ENCODE measurements at regions not wholly inside any gene's neighbourhood (a gene's known extent, or its start where the extent isn't known, plus 50 kb on each side); places are given as distances from the start of the nearest gene placed in this dataset.
"Not testable (repeated sequence)": the region's sequence is repeated elsewhere in the genome, so short reads cannot be mapped to it uniquely, and the experiment has no call there.

GRCh38 chr1:233750139-233750538, 136.2 kb downstream of the KCNK1 start:
- H3K9me3 ChIP-seq: no peaks in the 10 kb centered on the region
- no peaks in the 10 kb centered on the region for H3K27me3 ChIP-seq (replicated peaks; ENCODE audit: insufficient read depth)
- H3K27ac ChIP-seq: no peak overlapping the region
- ATAC-seq (ENCODE audit: insufficient number of reproducible peaks, low FRiP score, low read depth): no peak
- no peak for TF ChIP-seq CTCF (IDR thresholded peaks at IDR 0.05)
- no peaks in the 10 kb centered on the region for H3K4me1 ChIP-seq (ENCODE audit: control insufficient read depth in 1 of 2, low read depth in 2 of 2)
- no peaks in the 10 kb centered on the region for H3K36me3 ChIP-seq
- no peak overlapping the region for H3K4me3 ChIP-seq
- no peak for DNase-seq (ENCODE audit: low spot score)

GRCh38 chr1:233759665-233760064, 144.8 kb upstream of the SLC35F3 start:
- ATAC-seq (ENCODE audit: insufficient number of reproducible peaks, low FRiP score, low read depth): no peak
- no peaks in the 10 kb centered on the region for H3K9me3 ChIP-seq
- no peak overlapping the region for H3K4me3 ChIP-seq
- TF ChIP-seq CTCF (IDR thresholded peaks at IDR 0.05): no peak
- no peaks in the 10 kb centered on the region for H3K4me1 ChIP-seq (ENCODE audit: control insufficient read depth in 1 of 2, low read depth in 2 of 2)
- H3K27me3 ChIP-seq (replicated peaks; ENCODE audit: insufficient read depth): no peaks in the 10 kb centered on the region
- no peaks in the 10 kb centered on the region for H3K36me3 ChIP-seq
- H3K27ac ChIP-seq: no peak overlapping the region
- no peak for DNase-seq (ENCODE audit: low spot score)

GRCh38 chr1:233764304-233764703, 140.2 kb upstream of the SLC35F3 start:
- not testable (repeated sequence) for H3K27ac ChIP-seq; ATAC-seq (ENCODE audit: insufficient number of reproducible peaks, low FRiP score, low read depth); H3K36me3 ChIP-seq; H3K27me3 ChIP-seq (replicated peaks; ENCODE audit: insufficient read depth); DNase-seq (ENCODE audit: low spot score); H3K9me3 ChIP-seq; H3K4me1 ChIP-seq (ENCODE audit: control insufficient read depth in 1 of 2, low read depth in 2 of 2); H3K4me3 ChIP-seq

- Histone ChIP-seq H3K36me3 (no peaks in the 10 kb centered on the region), H3K4me3 (no peak overlapping the region), H3K9me3 (peaks cover 8% of the 10 kb centered on the region), H3K27ac (no peak overlapping the region), H3K4me1 (ENCODE audit: control insufficient read depth in 1 of 2, low read depth in 2 of 2) (no peaks in the 10 kb centered on the region), H3K27me3 (replicated peaks; ENCODE audit: insufficient read depth) (no peaks in the 10 kb centered on the region)
- no peak for TF ChIP-seq CTCF (IDR thresholded peaks at IDR 0.05)
- ATAC-seq (ENCODE audit: insufficient number of reproducible peaks, low FRiP score, low read depth) (no peak), DNase-seq (ENCODE audit: low spot score) (no peak)
Observed at GRCh38 chr1:233777566-233777965, 126.9 kb upstream of the SLC35F3 start.

- Histone ChIP-seq H3K4me1 (ENCODE audit: control insufficient read depth in 1 of 2, low read depth in 2 of 2) (no peaks in the 10 kb centered on the region), H3K36me3 (no peaks in the 10 kb centered on the region), H3K27me3 (replicated peaks; ENCODE audit: insufficient read depth) (no peaks in the 10 kb centered on the region), H3K9me3 (peaks cover 8% of the 10 kb centered on the region), H3K27ac (no peak overlapping the region), H3K4me3 (no peak overlapping the region)
- ATAC-seq (ENCODE audit: insufficient number of reproducible peaks, low FRiP score, low read depth) (no peak), DNase-seq (ENCODE audit: low spot score) (no peak)
- TF ChIP-seq CTCF (IDR thresholded peaks at IDR 0.05): no peak
Observed at GRCh38 chr1:233780049-233780448, 124.4 kb upstream of the SLC35F3 start.

GRCh38 chr1:233782937-233783586, 121.4 kb upstream of the SLC35F3 start:
- Histone ChIP-seq H3K9me3 (peaks cover 8% of the 10 kb centered on the region), H3K27me3 (replicated peaks; ENCODE audit: insufficient read depth) (no peaks in the 10 kb centered on the region), H3K36me3 (no peaks in the 10 kb centered on the region), H3K4me1 (ENCODE audit: control insufficient read depth in 1 of 2, low read depth in 2 of 2) (no peaks in the 10 kb centered on the region), H3K4me3 (no peak overlapping the region), H3K27ac (no peak overlapping the region)
- no peak for ATAC-seq (ENCODE audit: insufficient number of reproducible peaks, low FRiP score, low read depth)
- no peak for TF ChIP-seq CTCF (IDR thresholded peaks at IDR 0.05)
- no peak for DNase-seq (ENCODE audit: low spot score)
